GM10266 (cell line): ENCODE measurements at regions not wholly inside any gene's neighbourhood (a gene's known extent, or its start where the extent isn't known, plus 50 kb on each side); places are given as distances from the start of the nearest gene placed in this dataset.

Experiments
- DNase-seq: peaks from one replicate; pipeline ENCODE4 v3.0.0; 2012; ENCODE audit errors: extremely low spot score
- CTCF ChIP-seq: IDR thresholded peaks from 2 replicates; pipeline ENCODE4 v1.5.1; 2012; ENCODE audit warnings: mild to moderate bottlenecking, low read depth; ENCODE audit not compliant: control insufficient read depth, insufficient read depth; ENCODE audit errors: missing control alignments

DNA sequence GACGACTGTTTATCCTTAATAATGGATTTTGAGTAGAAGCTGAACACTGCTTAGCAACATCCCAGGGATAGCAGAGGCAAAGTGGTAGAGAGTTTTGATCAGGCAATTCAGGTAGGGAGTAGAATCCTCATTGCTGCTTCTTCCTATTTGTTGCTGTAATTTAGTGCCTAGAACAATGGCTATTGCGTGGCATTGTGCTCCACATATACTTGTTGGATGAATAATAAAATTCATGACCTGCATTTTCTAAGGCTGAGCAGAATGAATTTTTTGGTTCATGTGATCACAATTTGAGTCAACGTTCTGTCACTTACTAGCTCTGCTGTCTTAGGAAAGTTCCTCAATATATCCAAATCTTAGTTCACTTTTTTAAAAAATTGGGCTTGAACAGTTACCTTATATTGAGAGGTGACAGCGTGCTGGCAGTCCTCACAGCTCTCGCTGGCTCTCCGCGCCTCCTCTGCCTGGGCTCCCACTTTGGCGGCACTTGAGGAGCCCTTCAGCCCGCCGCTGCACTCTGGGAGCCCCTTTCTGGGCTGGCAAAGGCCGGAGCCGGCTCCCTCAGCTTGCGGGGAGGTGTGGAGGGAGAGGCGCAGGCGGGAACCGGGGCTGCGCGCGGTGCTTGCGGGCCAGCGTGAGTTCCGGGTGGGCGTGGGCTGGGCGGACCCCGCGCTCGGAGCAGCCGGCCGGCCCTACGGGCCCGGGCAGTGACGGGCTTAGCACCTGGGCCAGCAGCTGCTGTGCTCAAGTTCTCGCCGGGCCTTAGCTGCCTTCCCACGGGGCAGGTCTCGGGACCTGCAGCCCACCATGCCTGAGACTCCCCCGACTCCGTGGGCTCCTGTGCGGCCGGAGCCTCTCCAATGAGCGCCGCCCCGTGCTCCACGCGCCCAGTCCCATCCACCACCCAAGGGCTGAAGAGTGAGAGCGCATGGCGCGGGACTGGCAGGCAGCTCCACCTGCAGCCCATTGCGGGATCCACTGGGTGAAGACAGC is 350.6 kb downstream of the ETS1 start:
- TF ChIP-seq CTCF, result no peak
- no peak for DNase-seq

DNA sequence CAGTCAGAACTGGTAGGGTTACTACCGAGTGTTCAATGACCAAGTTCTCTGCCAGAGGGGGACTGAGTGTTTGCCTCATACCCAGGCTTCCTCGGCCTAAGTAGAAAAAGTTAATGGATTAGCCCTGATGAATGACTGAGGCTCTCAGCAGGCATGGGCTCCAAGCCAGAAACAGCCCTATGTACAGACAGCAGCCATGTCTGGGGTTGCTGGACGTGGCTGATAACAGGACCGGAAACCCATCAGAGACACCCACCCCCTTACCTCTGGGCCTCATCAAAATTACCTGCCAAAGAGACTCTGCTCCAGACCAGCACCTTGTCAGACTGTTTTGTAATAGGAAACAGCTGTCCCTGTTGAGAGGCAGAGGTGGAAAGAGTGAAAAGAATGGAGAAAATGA is 351.4 kb downstream of the ETS1 start:
- no peak for TF ChIP-seq CTCF
- no peak for DNase-seq

DNA sequence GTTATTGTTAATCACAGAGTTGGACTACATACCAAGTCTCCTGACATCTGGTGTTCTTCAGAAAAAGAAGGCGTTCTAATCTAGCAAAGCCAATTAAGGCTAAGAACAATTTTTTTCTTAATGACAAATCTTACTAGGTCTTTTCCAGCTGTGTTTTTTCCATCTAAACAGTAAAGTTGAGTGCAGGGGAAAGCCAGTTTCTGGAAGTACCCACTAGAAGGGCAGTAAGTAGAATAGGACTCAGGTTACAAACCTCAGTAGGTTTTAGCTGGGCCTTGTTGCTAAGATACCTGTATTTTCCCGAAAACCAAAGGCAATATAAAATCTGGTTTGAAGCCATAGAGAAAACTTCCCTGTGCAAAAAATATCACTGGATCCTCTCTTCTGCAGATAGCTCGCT is 351.9 kb downstream of the ETS1 start:
- no peak for TF ChIP-seq CTCF
- no peak for DNase-seq

- no peak for DNase-seq
- no peak for TF ChIP-seq CTCF
Measured at GRCh38 chr11:128234143-128234542, 353.2 kb downstream of the ETS1 start.

GRCh38 chr11:128232588-128232987 is 354.8 kb downstream of the ETS1 start:
- TF ChIP-seq CTCF, result no peak

GRCh38 chr11:128231845-128232410 is 355.4 kb downstream of the ETS1 start:
- no peak for TF ChIP-seq CTCF
- DNase-seq, result no peak

More at GRCh38 chr11:128232588-128232987, 354.8 kb downstream of the ETS1 start:
- no peak for DNase-seq

DNA sequence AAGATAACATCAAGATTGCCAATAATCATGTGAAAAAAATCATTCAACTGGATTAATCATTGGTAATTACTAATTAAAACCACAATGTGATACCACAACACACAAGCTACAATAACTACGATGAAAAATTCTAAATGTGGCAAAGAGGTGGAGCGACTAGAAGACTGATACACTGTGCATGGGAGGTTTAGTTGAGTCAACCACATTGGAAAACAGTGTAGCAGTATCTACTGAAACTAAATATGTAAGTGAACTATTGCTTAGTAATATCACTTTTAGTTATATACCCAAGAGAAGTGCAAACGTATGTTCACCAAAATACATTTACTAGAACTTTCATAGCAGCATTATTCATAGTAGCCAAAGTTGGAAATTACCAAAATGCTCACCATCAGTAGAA is 359.9 kb downstream of the ETS1 start:
- no peak for TF ChIP-seq CTCF
- no peak for DNase-seq
